B cell (primary cell): ENCODE measurements at regions not wholly inside any gene's neighbourhood (a gene's known extent, or its start where the extent isn't known, plus 50 kb on each side); places are given as distances from the start of the nearest gene placed in this dataset.

Experiments
- ATAC-seq: fragments of 200-7000 bp; cut with Tn5 transposase; one replicate; pipeline ENCODE4 v1.10.0; 2021; ENCODE audit warnings: low read depth, mild to moderate bottlenecking, moderate number of reproducible peaks, moderate library complexity
- CTCF ChIA-PET: fragments of 350-600 bp; sonication (Branson Sonifier 250); formaldehyde crosslinking; loops from one replicate; lab custom pipeline; 2021; ENCODE audit warnings: antibody characterized with exemption, inconsistent platforms; lab: Charles Lee
- POLR2A ChIA-PET: fragments of 350-600 bp; sonication (Branson Sonifier 250); formaldehyde crosslinking; loops from one replicate; lab custom pipeline; 2021; ENCODE audit warnings: antibody characterized with exemption; lab: Charles Lee
- DNase-seq: peaks from one replicate; pipeline ENCODE4 v3.0.0; 2013
- H2AFZ ChIP-seq: 2 replicates; pipeline ENCODE4 v1.6.1; 2012; ENCODE audit warnings: mild to moderate bottlenecking, low read depth, low read length; ENCODE audit not compliant: insufficient read depth, poor library complexity, severe bottlenecking
- H3K27ac ChIP-seq, 2 donors: 1 replicate in 1 of 2; 2 replicates in 1 of 2; pipeline ENCODE4 v1.5.1; 2012 to 2013; ENCODE audit warnings: low read length in 2 of 2, mild to moderate bottlenecking in 2 of 2, moderate library complexity in 1 of 2
- H3K27me3 ChIP-seq, 4 experiments: fragments of 200-600 bp in 1 of 4; sonication (generic) in 1 of 4; replicated peaks in 1 of 4; 1 replicate in 2 of 4; 2 replicates in 2 of 4; pipeline versions ENCODE4 v1.6.1 to v1.7.0; 2013 to 2016; ENCODE audit warnings: low read length in 3 of 4, mild to moderate bottlenecking in 2 of 4, mixed read lengths in 1 of 4, moderate library complexity in 1 of 4; ENCODE audit not compliant: insufficient read depth in 4 of 4, control insufficient read depth in 3 of 4; ENCODE audit errors: control extremely low read depth in 1 of 4
- H3K36me3 ChIP-seq, 2 experiments: replicated peaks in 1 of 2; 1 replicate in 1 of 2; 2 replicates in 1 of 2; pipeline versions ENCODE4 v1.6.1 to v1.7.1; 2013; ENCODE audit warnings: low read length in 1 of 2; ENCODE audit not compliant: insufficient read depth in 2 of 2, control insufficient read depth in 1 of 2; ENCODE audit errors: control extremely low read depth in 1 of 2, extremely low read depth in 1 of 2
- H3K4me1 ChIP-seq, 2 donors: fragments of 200-600 bp in 1 of 2; sonication (generic) in 1 of 2; 1 replicate in 1 of 2; 2 replicates in 1 of 2; pipeline versions ENCODE4 v1.5.1 to v1.6.1; 2013 to 2017; ENCODE audit warnings: low read length in 2 of 2; ENCODE audit not compliant: control insufficient read depth in 2 of 2, insufficient read depth in 2 of 2
- H3K4me2 ChIP-seq: replicated peaks from 2 replicates; pipeline ENCODE3; 2012; ENCODE audit warnings: mild to moderate bottlenecking, low read depth, low read length; ENCODE audit not compliant: poor library complexity, severe bottlenecking
- H3K4me3 ChIP-seq, 5 experiments: fragments of 200-600 bp in 1 of 5; sonication (generic) in 1 of 5; 1 replicate in 3 of 5; 2 replicates in 2 of 5; pipeline versions ENCODE4 v1.5.1 to v1.7.0; 2011 to 2016; ENCODE audit warnings: low read length in 4 of 5, mild to moderate bottlenecking in 4 of 5, low read depth in 2 of 5, control low read depth in 1 of 5, moderate library complexity in 1 of 5; ENCODE audit not compliant: insufficient read depth in 1 of 5; ENCODE audit errors: control extremely low read depth in 1 of 5, extremely low read depth in 1 of 5
- H3K79me2 ChIP-seq: fragments of 200-600 bp; sonication (generic); one replicate; pipeline ENCODE4 v1.6.0; 2016; ENCODE audit warnings: low read length; ENCODE audit not compliant: control insufficient read depth, insufficient read depth
- H3K9ac ChIP-seq: fragments of 200-600 bp; sonication (generic); 2 replicates; pipeline ENCODE4 v1.6.1; 2017; ENCODE audit warnings: mild to moderate bottlenecking, low read length, moderate library complexity
- H3K9me3 ChIP-seq, 3 donors: one replicate each; pipeline versions ENCODE4 v1.6.1 to v1.7.1; 2013; ENCODE audit warnings: low read length in 2 of 3; ENCODE audit not compliant: control insufficient read depth in 2 of 3, insufficient read depth in 1 of 3; ENCODE audit errors: control extremely low read depth in 1 of 3
- H4K20me1 ChIP-seq: 2 replicates; pipeline ENCODE4 v1.6.0; 2012; ENCODE audit warnings: mild to moderate bottlenecking, low read length; ENCODE audit not compliant: insufficient read depth, control insufficient read depth, poor library complexity, severe bottlenecking
- H3K27ac Mint-ChIP-seq: one replicate; pipeline ENCODE4 v1.8.0; 2021; ENCODE audit warnings: mixed read lengths
- H3K27me3 Mint-ChIP-seq: one replicate; pipeline ENCODE4 v1.8.0; 2021; ENCODE audit warnings: mixed read lengths
- H3K4me1 Mint-ChIP-seq: one replicate; pipeline ENCODE4 v1.8.0; 2021; ENCODE audit warnings: mixed read lengths
- H3K4me3 Mint-ChIP-seq: one replicate; pipeline ENCODE4 v1.8.0; 2021; ENCODE audit warnings: mixed read lengths
- H3K9me3 Mint-ChIP-seq: one replicate; pipeline ENCODE4 v1.8.0; 2022; ENCODE audit warnings: mixed read lengths; ENCODE audit not compliant: insufficient read depth
- EZH2 ChIP-seq: IDR thresholded peaks from 2 replicates; pipeline ENCODE4 v1.6.1; 2012; ENCODE audit warnings: borderline replicate concordance, low read depth, mild to moderate bottlenecking, moderate library complexity, low read length; ENCODE audit not compliant: insufficient read depth, poor library complexity, severe bottlenecking
- WGBS: methylation state at CpG from one replicate; pipeline ENCODE4 v1.1.5; 2013; ENCODE audit warnings: missing lambda C conversion rate; ENCODE audit not compliant: insufficient coverage; 5-methylcytosine and 5-hydroxymethylcytosine counted together
- intact Hi-C: fragments of 100-400 bp; cut with micrococcal nuclease; formaldehyde crosslinking; loops from one replicate; pipeline ENCODE4 v1.10.0; 2022
- TF ChIP-seq, protein P1 (sequence below): fragments of 200-600 bp; IDR thresholded peaks from one replicate; pipeline ENCODE4 v1.8.0; 2022; ENCODE audit warnings: antibody characterized with exemption, mild to moderate bottlenecking

DNA sequence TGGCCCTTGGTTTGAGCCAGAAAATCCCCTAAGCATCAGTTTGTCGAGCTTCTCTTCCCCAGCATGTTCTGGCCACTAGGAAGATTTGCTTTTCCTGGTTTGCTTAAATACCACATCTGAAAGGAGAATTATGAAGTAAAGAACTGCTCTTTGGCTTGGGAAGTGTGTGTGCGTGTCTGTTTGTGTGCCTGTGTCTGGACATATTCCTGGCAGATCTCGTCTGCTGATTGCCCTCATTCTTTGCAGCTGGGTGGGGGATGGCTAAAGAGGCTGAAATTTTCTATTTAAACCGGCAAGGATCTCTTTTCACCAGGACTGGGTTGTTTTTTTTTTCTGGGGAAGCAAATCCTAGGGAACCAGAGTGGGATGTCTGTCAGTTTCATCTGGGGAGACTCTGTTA, 57.3 kb upstream of the MBOAT2 start:
- Histone ChIP-seq H3K4me1 (no peaks in the 10 kb centered on the region), H3K27me3 (peaks cover 0 to 4% (median 0%) of the 10 kb centered on the region in 4 experiments), H4K20me1 (no peaks in the 10 kb centered on the region), H3K79me2 (no peaks in the 10 kb centered on the region), H3K36me3 (no peaks in the 10 kb centered on the region), H2AFZ (no peak overlapping the region), H3K4me2 (no peak overlapping the region), H3K4me3 (no peak overlapping the region), H3K9ac (no peak overlapping the region), H3K27ac (no peak overlapping the region), H3K9me3 (peaks cover 1 to 5% (median 5%) of the 10 kb centered on the region in 3 donors)
- TF ChIP-seq EZH2, result no peak
- TF ChIP-seq, protein P1, sequence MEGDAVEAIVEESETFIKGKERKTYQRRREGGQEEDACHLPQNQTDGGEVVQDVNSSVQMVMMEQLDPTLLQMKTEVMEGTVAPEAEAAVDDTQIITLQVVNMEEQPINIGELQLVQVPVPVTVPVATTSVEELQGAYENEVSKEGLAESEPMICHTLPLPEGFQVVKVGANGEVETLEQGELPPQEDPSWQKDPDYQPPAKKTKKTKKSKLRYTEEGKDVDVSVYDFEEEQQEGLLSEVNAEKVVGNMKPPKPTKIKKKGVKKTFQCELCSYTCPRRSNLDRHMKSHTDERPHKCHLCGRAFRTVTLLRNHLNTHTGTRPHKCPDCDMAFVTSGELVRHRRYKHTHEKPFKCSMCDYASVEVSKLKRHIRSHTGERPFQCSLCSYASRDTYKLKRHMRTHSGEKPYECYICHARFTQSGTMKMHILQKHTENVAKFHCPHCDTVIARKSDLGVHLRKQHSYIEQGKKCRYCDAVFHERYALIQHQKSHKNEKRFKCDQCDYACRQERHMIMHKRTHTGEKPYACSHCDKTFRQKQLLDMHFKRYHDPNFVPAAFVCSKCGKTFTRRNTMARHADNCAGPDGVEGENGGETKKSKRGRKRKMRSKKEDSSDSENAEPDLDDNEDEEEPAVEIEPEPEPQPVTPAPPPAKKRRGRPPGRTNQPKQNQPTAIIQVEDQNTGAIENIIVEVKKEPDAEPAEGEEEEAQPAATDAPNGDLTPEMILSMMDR, result no peak
- no peak overlapping the region for H3K27ac Mint-ChIP-seq
- ChIA-PET CTCF (no interaction called here), POLR2A (no interaction called here)
- H3K4me1 Mint-ChIP-seq, result no peaks in the 10 kb centered on the region
- no peak overlapping the region for H3K4me3 Mint-ChIP-seq
- 91% methylated on average over 3 of the region's 4 CpGs for WGBS
- H3K27me3 Mint-ChIP-seq, result peaks cover 23% of the 10 kb centered on the region
- H3K9me3 Mint-ChIP-seq, result peaks cover 5% of the 10 kb centered on the region
- ATAC-seq, result no peak
- intact Hi-C loops, result no loop called here
- no peak for DNase-seq

DNA sequence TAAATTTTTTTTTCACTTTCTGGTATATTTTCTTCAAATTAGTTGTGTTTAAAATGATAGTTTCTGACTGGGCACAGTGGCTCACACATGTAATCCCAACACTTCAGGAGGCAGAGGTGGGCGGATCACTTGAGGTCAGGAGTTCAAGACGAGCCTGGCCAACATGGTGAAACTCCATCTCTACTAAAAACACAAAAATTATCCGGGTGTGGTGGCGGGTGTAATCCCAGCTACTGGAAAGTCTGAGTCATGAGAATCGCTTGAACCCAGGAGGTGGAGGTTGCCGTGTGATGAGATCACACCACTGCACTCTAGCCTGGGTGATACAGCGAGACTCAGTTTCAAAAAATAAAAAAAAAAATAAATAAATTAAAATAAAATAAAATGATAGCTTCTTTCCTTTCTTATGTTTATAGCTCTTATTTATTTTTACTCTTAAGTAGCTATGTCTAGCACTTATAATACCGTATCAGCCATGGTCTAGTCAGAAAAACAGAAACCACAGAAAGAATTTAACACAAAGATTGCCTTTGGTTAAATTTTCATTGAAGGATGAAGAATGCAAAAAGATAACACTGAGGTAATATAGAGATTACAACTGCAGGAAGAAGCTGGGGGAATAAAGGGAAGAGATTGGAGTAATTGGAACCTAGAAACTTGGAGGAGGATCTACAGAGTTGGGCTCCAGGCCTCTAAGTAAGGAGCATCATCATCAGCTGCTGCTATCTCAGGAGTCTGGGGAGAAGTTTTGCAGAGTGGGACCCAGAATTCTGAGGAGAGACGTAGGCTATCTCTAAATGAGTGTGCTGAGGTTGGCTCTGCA, 54.7 kb upstream of the MBOAT2 start:
- ChIA-PET POLR2A (no interaction called here), CTCF (no interaction called here)
- DNase-seq (no peak), ATAC-seq (no peak)
- peaks cover 2% of the 10 kb centered on the region for H3K9me3 Mint-ChIP-seq
- H3K27me3 ChIP-seq, result peaks cover 0 to 4% (median 0%) of the 10 kb centered on the region in 4 experiments
- WGBS, result 82% methylated on average over 4 of the region's 9 CpGs
- no peak overlapping the region for H3K4me2 ChIP-seq
- H3K4me3 Mint-ChIP-seq, result no peak overlapping the region
- no peak overlapping the region for H3K4me3 ChIP-seq
- H2AFZ ChIP-seq, result no peak overlapping the region
- peaks cover 2% of the 10 kb centered on the region for H3K4me1 Mint-ChIP-seq
- intact Hi-C loops, result no loop called here
- TF ChIP-seq, protein P1, result no peak
- no peak for TF ChIP-seq EZH2
- H3K4me1 ChIP-seq, result no peaks in the 10 kb centered on the region
- no peak overlapping the region for H3K27ac ChIP-seq
- no peaks in the 10 kb centered on the region for H4K20me1 ChIP-seq
- no peaks in the 10 kb centered on the region for H3K79me2 ChIP-seq
- no peak overlapping the region for H3K9ac ChIP-seq
- H3K36me3 ChIP-seq, result no peaks in the 10 kb centered on the region
- no peaks in the 10 kb centered on the region for H3K9me3 ChIP-seq
- peaks cover 11% of the 10 kb centered on the region for H3K27me3 Mint-ChIP-seq
- no peak overlapping the region for H3K27ac Mint-ChIP-seq
